Activated CD4-positive, alpha-beta T cell treated with anti-CD3 and anti-CD28 coated beads, Interleukin-2, amount 10 ng/mL, durations not matched to agents 24 days and 14 days (primary cell): ENCODE measurements at regions not wholly inside any gene's neighbourhood (a gene's known extent, or its start where the extent isn't known, plus 50 kb on each side); places are given as distances from the start of the nearest gene placed in this dataset.

Source experiments
- DNase-seq: peaks from one replicate; pipeline ENCODE4 v3.0.0; 2022
- H3K27ac Mint-ChIP-seq: one replicate; pipeline ENCODE4 v1.8.0; 2022; ENCODE audit warnings: mild to moderate bottlenecking, mixed read lengths
- H3K27me3 Mint-ChIP-seq: one replicate; pipeline ENCODE4 v1.8.0; 2022; ENCODE audit warnings: mixed read lengths
- H3K36me3 Mint-ChIP-seq: one replicate; pipeline ENCODE4 v1.8.0; 2022; ENCODE audit warnings: low read depth, mild to moderate bottlenecking, mixed read lengths
- H3K4me1 Mint-ChIP-seq: one replicate; pipeline ENCODE4 v1.8.0; 2021; ENCODE audit warnings: mixed read lengths
- H3K4me3 Mint-ChIP-seq: one replicate; pipeline ENCODE4 v1.8.0; 2022; ENCODE audit warnings: mild to moderate bottlenecking, moderate library complexity, mixed read lengths
- H3K9me3 Mint-ChIP-seq: one replicate; pipeline ENCODE4 v1.8.0; 2021; ENCODE audit warnings: mixed read lengths
- intact Hi-C: fragments of 100-400 bp; cut with micrococcal nuclease; formaldehyde crosslinking; loops from one replicate; pipeline ENCODE4 v1.15.1; 2023

GRCh38 chr15:39298271-39298962 lies 282.5 kb upstream of the THBS1 start:
- Mint-ChIP-seq H3K9me3 (no peaks in the 10 kb centered on the region), H3K27me3 (peaks cover 16% of the 10 kb centered on the region)

DNA sequence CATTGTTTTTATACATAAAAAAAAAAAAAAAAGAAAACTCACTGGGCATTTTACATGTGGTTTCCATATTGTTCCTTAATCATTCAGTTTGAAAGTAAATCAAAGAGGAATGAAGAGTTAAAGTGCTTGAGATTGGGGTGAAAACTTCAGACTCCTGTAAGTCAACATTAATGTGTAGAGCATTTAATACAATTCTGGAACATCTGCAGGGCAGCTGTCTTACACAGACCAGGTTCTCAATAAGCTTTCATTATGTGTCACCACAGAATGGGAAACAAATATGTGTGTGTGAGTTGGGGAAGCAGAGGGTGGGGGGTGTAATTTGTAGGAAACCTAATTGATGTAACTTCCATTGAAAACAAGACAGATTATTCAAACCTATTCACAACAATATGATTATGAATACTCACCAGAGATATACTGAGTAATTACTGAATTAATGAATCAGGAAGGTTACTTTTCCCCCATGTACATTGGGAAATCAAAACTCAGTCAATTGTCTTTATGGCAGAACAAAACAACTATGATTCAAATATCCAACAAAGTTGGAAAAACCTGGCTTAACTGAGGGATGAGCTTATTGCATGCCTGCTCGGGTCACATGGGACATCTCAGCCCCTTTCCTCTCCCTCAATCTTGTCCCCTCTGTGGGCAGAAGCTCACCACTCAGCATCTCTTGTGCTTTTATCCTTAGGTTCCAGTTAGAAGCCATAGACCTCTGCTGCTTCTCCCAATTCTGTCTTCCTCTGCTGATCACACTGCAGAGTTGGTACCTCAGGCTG lies 281.2 kb upstream of the THBS1 start:
- no peak for DNase-seq
- H3K27me3 Mint-ChIP-seq = peaks cover 16% of the 10 kb centered on the region
- no peak overlapping the region for H3K4me3 Mint-ChIP-seq
- intact Hi-C loops = no loop called here
- no peaks in the 10 kb centered on the region for H3K36me3 Mint-ChIP-seq
- no peak overlapping the region for H3K27ac Mint-ChIP-seq
- H3K9me3 Mint-ChIP-seq = no peaks in the 10 kb centered on the region
- no peaks in the 10 kb centered on the region for H3K4me1 Mint-ChIP-seq

More at GRCh38 chr15:39298271-39298962, 282.5 kb upstream of the THBS1 start:
- Mint-ChIP-seq H3K36me3 (no peaks in the 10 kb centered on the region), H3K4me3 (no peak overlapping the region), H3K27ac (no peak overlapping the region), H3K4me1 (no peaks in the 10 kb centered on the region)
- no peak for DNase-seq
- intact Hi-C loops = no loop called here

GRCh38 chr15:39300451-39301153 lies 280.3 kb upstream of the THBS1 start:
- intact Hi-C loops = no loop called here
- Mint-ChIP-seq H3K4me1 (no peaks in the 10 kb centered on the region), H3K9me3 (no peaks in the 10 kb centered on the region), H3K4me3 (no peak overlapping the region), H3K27me3 (peaks cover 16% of the 10 kb centered on the region), H3K27ac (no peak overlapping the region), H3K36me3 (no peaks in the 10 kb centered on the region)
- DNase-seq = no peak

GRCh38 chr15:39301589-39301999 lies 279.3 kb upstream of the THBS1 start:
- H3K4me3 Mint-ChIP-seq = no peak overlapping the region
- no peaks in the 10 kb centered on the region for H3K9me3 Mint-ChIP-seq
- intact Hi-C loops = no loop called here
- no peak overlapping the region for H3K27ac Mint-ChIP-seq
- H3K4me1 Mint-ChIP-seq = no peaks in the 10 kb centered on the region
- no peak for DNase-seq
- peaks cover 16% of the 10 kb centered on the region for H3K27me3 Mint-ChIP-seq
- no peaks in the 10 kb centered on the region for H3K36me3 Mint-ChIP-seq

DNA sequence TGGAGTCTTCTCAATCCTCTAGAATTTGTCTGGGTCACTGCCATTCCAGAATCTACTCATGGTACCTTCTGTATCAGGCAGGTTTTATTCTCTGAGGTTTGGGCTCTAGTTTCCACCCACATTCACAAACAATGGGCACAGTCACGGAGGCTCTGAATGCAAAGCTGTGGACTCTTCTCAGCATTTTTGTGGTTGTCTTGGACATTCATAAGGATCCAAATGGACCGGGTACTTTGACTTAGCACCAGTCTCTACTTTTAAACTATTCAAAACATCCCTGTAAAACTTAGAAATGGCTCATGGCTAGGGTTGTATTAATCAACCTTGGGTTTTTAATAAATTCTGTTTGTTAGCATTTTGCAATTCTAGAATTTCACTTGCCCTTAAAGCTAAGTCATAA lies 277.9 kb upstream of the THBS1 start:
- no peak overlapping the region for H3K27ac Mint-ChIP-seq
- no peaks in the 10 kb centered on the region for H3K9me3 Mint-ChIP-seq
- no peak overlapping the region for H3K4me3 Mint-ChIP-seq
- no peak for DNase-seq
- no peaks in the 10 kb centered on the region for H3K36me3 Mint-ChIP-seq
- peaks cover 20% of the 10 kb centered on the region for H3K27me3 Mint-ChIP-seq
- no peaks in the 10 kb centered on the region for H3K4me1 Mint-ChIP-seq
- intact Hi-C loops = no loop called here

DNA sequence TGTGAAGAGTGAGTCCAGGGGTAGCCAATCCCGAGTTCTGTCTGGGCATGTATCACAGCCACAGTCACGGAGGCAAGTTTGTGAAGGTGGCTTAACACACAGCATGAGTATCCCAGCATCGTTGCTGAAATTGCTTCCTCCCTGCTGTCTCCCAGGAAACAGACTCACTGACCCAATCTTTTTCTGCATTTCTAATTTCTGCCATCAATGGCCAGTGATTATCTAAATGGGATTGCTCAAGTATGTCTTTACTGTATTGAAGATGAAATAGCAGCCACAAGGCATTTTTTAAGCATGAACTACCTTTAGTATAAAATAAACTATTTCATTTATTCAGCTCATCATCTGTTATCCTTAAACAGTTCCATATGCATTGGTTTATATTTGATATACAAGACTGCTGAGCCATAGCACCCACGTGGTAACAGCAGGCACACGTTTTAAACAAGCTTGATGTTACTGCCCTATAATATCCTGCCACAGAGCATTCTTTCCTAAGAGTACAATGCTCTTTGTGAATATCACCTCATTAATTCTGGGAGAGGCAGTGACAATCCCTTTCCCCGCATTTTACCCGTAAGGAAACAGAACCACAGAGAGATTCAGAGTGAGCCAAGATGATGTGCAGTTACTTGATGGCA lies 276.6 kb upstream of the THBS1 start:
- Mint-ChIP-seq H3K27ac (no peak overlapping the region), H3K36me3 (no peaks in the 10 kb centered on the region), H3K4me3 (no peak overlapping the region), H3K4me1 (no peaks in the 10 kb centered on the region), H3K27me3 (peaks cover 20% of the 10 kb centered on the region), H3K9me3 (no peaks in the 10 kb centered on the region)
- no peak for DNase-seq
- intact Hi-C loops = no loop called here

DNA sequence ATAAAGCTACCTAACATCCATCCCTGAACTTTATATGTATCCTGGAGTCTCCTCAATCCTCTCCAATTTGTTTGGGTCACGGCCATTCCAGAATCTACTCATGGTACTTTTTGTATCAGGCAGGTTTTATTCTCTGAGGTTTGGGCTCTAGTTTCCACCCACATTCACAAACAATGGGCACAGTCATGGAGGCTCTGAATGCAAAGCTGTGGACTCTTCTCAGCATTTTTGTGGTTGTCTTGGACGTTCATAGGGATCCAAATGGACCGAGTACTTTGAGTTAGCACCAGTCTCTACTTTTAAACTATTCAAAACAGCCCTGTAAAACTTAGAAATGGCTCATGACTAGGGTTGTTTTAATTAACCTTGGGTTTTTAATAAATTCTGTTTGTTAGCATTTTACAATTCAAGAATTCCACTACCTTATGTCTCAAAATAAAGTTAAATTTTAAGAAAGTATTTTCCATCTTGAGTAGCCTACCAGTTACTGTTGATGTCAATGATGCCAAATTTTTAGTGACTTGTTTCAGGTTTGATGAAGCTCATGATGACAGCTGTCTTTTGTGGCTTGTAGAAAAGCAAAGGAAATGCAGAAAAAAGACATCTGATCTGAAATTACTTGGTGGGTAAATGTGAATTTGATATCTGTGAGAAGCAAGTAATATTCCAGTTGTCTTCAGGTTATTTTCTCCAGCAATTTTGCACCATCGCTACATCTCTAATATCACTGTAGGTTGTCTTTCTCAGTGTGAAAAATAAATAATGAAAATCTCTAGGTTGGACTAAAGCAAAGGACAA lies 275.7 kb upstream of the THBS1 start:
- H3K27me3 Mint-ChIP-seq = peaks cover 15% of the 10 kb centered on the region
- intact Hi-C loops = no loop called here
- H3K4me3 Mint-ChIP-seq = no peak overlapping the region
- H3K9me3 Mint-ChIP-seq = no peaks in the 10 kb centered on the region
- no peaks in the 10 kb centered on the region for H3K36me3 Mint-ChIP-seq
- no peak for DNase-seq
- no peaks in the 10 kb centered on the region for H3K4me1 Mint-ChIP-seq
- H3K27ac Mint-ChIP-seq = no peak overlapping the region

DNA sequence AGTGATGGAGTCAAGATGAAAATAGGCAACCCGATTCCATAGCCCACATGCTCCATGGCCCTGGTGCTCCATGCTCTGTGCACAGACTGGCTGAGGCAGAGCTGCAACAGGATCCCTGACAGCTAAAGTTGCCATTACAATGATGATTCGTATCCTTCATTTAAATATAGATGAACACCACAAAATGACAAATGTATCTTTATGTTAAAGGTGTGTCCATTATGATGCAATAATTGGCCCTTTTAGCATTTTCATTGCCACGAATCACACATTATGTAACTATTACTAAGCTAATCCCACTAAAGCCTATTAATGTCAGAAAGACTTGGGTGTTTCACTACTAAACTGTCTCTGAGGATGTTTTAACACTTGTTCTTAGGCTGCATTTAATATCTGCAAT lies 270.2 kb upstream of the THBS1 start:
- Mint-ChIP-seq H3K4me3 (no peak overlapping the region), H3K36me3 (no peaks in the 10 kb centered on the region), H3K9me3 (no peaks in the 10 kb centered on the region), H3K27ac (no peak overlapping the region), H3K27me3 (peaks cover 11% of the 10 kb centered on the region), H3K4me1 (no peaks in the 10 kb centered on the region)
- intact Hi-C loops = no loop called here
- DNase-seq = no peak

DNA sequence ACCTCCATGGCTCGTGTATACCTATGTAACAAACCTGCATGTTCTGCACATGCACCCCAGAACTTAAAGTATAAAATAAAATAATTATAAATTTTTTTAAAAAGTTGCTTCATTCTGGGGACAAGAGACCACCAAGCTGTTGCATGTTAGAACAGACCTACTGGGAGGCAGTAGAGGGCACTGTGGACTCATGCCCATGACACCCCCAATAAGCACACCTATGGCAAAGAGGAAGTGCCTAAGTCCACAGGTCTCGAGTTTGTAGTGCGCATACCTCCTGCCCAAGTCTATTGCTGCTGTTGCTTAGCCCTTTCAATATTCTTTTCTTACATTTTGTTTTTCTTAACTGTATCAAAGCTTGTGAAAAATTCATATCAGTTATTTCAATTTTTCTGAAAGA lies 267.9 kb upstream of the THBS1 start:
- intact Hi-C loops = no loop called here
- no peak for DNase-seq
- Mint-ChIP-seq H3K27me3 (peaks cover 8% of the 10 kb centered on the region), H3K9me3 (no peaks in the 10 kb centered on the region), H3K36me3 (no peaks in the 10 kb centered on the region), H3K27ac (no peak overlapping the region), H3K4me3 (no peak overlapping the region), H3K4me1 (no peaks in the 10 kb centered on the region)

DNA sequence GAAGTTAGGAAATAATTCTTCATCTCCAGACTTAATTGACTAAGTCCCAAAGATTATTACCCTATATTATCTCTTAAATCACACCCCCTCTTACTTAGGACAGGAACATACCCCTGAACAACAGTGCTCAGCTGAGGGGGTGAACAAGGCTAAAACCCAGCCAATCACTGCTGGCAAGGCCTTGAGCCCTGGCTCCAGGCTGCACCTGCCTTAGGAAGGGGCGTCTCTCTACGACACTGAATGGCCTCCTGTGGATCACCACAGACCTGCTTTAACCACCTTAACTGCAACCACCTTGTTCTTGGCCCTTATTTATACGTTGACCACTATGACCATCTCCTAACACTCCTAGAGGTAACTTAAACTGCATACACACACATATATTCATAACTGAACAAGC lies 267.4 kb upstream of the THBS1 start:
- intact Hi-C loops = no loop called here
- H3K27me3 Mint-ChIP-seq = peaks cover 11% of the 10 kb centered on the region

DNA sequence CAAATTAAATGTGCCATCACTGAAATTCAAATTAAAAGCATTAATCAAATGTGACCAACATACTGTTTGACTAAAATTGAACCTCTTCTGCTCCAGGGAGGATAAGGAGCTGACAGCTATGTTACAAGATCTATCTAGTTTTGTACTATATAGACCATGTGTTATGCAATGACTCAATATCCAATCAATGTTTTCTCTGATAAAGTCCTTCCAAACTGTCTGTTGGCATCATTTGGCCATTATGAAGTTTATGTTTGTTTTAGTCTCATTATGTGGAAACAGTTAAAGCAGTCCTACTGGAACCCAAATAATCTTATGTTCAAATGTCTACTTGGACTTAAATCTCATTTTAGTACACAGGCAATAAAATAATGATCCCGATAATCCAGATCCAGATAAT lies 267.0 kb upstream of the THBS1 start:
- intact Hi-C loops = no loop called here
- no peaks in the 10 kb centered on the region for H3K36me3 Mint-ChIP-seq
- no peak for DNase-seq
- H3K27me3 Mint-ChIP-seq = peaks cover 11% of the 10 kb centered on the region
- no peaks in the 10 kb centered on the region for H3K4me1 Mint-ChIP-seq
- no peaks in the 10 kb centered on the region for H3K9me3 Mint-ChIP-seq
- no peak overlapping the region for H3K4me3 Mint-ChIP-seq
- no peak overlapping the region for H3K27ac Mint-ChIP-seq

More for the DNA sequence above, 267.4 kb upstream of the THBS1 start:
- DNase-seq = no peak
- no peak overlapping the region for H3K4me3 Mint-ChIP-seq
- no peaks in the 10 kb centered on the region for H3K4me1 Mint-ChIP-seq
- H3K36me3 Mint-ChIP-seq = no peaks in the 10 kb centered on the region
- H3K9me3 Mint-ChIP-seq = no peaks in the 10 kb centered on the region
- no peak overlapping the region for H3K27ac Mint-ChIP-seq

DNA sequence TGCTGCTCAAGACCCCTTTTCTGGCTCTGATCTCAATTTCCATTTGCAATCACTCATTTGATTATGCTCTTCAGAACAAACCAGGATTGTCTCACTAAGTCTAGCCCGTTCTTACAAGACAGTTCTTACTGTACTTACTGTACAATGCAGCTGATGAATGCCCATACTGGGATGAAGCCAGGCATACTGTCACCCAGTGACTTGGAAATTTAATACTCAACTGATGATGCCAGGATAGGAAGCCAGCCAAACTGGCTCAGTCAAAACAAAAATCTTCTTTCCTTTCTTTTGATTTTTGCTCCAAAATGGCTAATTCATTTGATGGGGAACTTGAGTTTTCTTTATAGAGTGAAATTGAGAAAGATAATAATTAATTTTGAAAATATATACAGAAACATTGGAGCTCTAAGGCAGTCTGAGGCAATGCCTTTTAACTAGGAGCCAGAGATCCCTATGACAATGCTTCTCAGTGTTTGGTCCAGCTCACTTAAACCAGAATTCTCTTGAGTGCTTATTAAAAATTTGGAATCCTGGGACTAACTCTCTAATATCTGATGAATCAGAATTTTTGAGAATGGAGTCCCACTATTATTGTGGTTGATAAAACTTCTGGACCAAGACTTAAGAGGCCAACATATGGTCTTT lies 265.6 kb upstream of the THBS1 start:
- Mint-ChIP-seq H3K4me1 (no peaks in the 10 kb centered on the region), H3K27ac (no peak overlapping the region), H3K36me3 (no peaks in the 10 kb centered on the region), H3K27me3 (peaks cover 11% of the 10 kb centered on the region), H3K9me3 (no peaks in the 10 kb centered on the region), H3K4me3 (no peak overlapping the region)
- no peak for DNase-seq
- intact Hi-C loops = no loop called here

DNA sequence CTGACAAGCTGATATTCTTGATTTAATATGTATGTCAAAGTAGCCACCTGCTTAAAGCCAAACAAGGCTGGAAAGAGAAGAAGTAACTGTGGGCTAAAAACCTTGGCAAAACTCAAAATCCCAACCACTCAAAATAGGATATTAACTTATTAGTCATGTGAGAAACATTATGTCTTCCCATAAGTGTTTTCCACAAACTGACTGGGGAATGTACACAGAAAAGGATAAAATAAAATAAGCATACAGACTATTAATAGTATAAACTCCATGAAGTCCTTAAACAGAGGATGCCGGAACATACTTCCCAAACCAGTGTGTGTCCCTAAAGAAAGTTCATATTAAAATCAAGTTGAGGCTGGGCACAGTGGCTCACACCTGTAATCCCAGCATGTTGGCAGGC lies 263.7 kb upstream of the THBS1 start:
- H3K27me3 Mint-ChIP-seq = peaks cover 11% of the 10 kb centered on the region
- intact Hi-C loops = no loop called here
- DNase-seq = no peak
- H3K4me3 Mint-ChIP-seq = no peak overlapping the region
- H3K9me3 Mint-ChIP-seq = no peaks in the 10 kb centered on the region
- H3K4me1 Mint-ChIP-seq = no peaks in the 10 kb centered on the region
- H3K36me3 Mint-ChIP-seq = no peaks in the 10 kb centered on the region
- H3K27ac Mint-ChIP-seq = no peak overlapping the region
